ENCODE measurements at regions not wholly inside any gene's neighbourhood (a gene's known extent, or its start where the extent isn't known, plus 50 kb on each side); places are given as distances from the start of the nearest gene placed in this dataset.
A peak's percentile ranks its signal among the peaks of the same experiment; 100 is the strongest.
"Not testable (repeated sequence)": the region's sequence is repeated elsewhere in the genome, so short reads cannot be mapped to it uniquely, and the experiment has no call there.

GRCh38 chr2:82954868-82955267 lies 1504.2 kb downstream of the SUCLG1 start:
- no peak for DNase-seq (ENCODE audit: low spot score)

- no peak for DNase-seq (ENCODE audit: low spot score)
These were observed 1519.9 kb downstream of the SUCLG1 start for GRCh38 chr2:82939211-82939610.

- not testable (repeated sequence) for DNase-seq (ENCODE audit: low spot score)
These were observed 1520.7 kb downstream of the SUCLG1 start for GRCh38 chr2:82938321-82938845.

- no peak for DNase-seq (ENCODE audit: low spot score)
These were observed 1545.5 kb downstream of the SUCLG1 start for GRCh38 chr2:82913566-82913965.

- no peak for DNase-seq (ENCODE audit: low spot score)
These were observed 1563.0 kb downstream of the SUCLG1 start for GRCh38 chr2:82896117-82896516.

- DNase-seq (ENCODE audit: low spot score) = no peak
These were observed 1565.9 kb downstream of the SUCLG1 start for GRCh38 chr2:82893190-82893589.

- DNase-seq (ENCODE audit: low spot score) = no peak
These were observed 1579.3 kb downstream of the SUCLG1 start for GRCh38 chr2:82879803-82880202.

GRCh38 chr2:82875858-82876257 lies 1583.2 kb downstream of the SUCLG1 start:
- DNase-seq (ENCODE audit: low spot score) = no peak

- no peak for DNase-seq (ENCODE audit: low spot score)
These were observed 1601.1 kb downstream of the SUCLG1 start for GRCh38 chr2:82857967-82858366.

- DNase-seq (ENCODE audit: low spot score) = no peak
These were observed 1605.8 kb downstream of the SUCLG1 start for GRCh38 chr2:82853299-82853698.

GRCh38 chr2:82852787-82853186 lies 1606.3 kb downstream of the SUCLG1 start:
- DNase-seq (ENCODE audit: low spot score) = no peak

- DNase-seq (ENCODE audit: low spot score) = no peak
These were observed 1610.8 kb downstream of the SUCLG1 start for GRCh38 chr2:82848285-82848684.

- DNase-seq (ENCODE audit: low spot score) = no peak
These were observed 1620.0 kb downstream of the SUCLG1 start for GRCh38 chr2:82839036-82839435.

- peak; percentile 7 for DNase-seq (ENCODE audit: low spot score)
These were observed 1621.3 kb downstream of the SUCLG1 start for GRCh38 chr2:82837588-82838304.

GRCh38 chr2:82834893-82835292 lies 1624.2 kb downstream of the SUCLG1 start:
- no peak for DNase-seq (ENCODE audit: low spot score)

- DNase-seq (ENCODE audit: low spot score) = no peak
These were observed 1631.7 kb downstream of the SUCLG1 start for GRCh38 chr2:82827426-82827825.

- DNase-seq (ENCODE audit: low spot score) = no peak
These were observed 1632.6 kb downstream of the SUCLG1 start for GRCh38 chr2:82826437-82826836.

GRCh38 chr2:82825410-82826090 lies 1633.5 kb downstream of the SUCLG1 start:
- no peak for DNase-seq (ENCODE audit: low spot score)

GRCh38 chr2:82823892-82824291 lies 1635.2 kb downstream of the SUCLG1 start:
- DNase-seq (ENCODE audit: low spot score) = no peak

- DNase-seq (ENCODE audit: low spot score) = no peak
These were observed 1639.1 kb downstream of the SUCLG1 start for GRCh38 chr2:82819951-82820350.

- no peak for DNase-seq (ENCODE audit: low spot score)
These were observed 1644.9 kb downstream of the SUCLG1 start for GRCh38 chr2:82814146-82814545.

GRCh38 chr2:82811946-82812345 lies 1647.1 kb downstream of the SUCLG1 start:
- no peak for DNase-seq (ENCODE audit: low spot score)

- no peak for DNase-seq (ENCODE audit: low spot score)
These were observed 1655.8 kb downstream of the SUCLG1 start for GRCh38 chr2:82803307-82803706.

Measured in kidney capillary endothelial cell (primary cell).